Endothelial cell (in vitro differentiated cells): ENCODE measurements at regions not wholly inside any gene's neighbourhood (a gene's known extent, or its start where the extent isn't known, plus 50 kb on each side); places are given as distances from the start of the nearest gene placed in this dataset.

ENCODE experiments used
- DNase-seq: peaks from one replicate; pipeline ENCODE4 v3.0.0; 2021; ENCODE audit warnings: low spot score
- H3K27ac Mint-ChIP-seq: one replicate; pipeline ENCODE4 v1.8.0; 2021; ENCODE audit warnings: mixed read lengths, inconsistent platforms; ENCODE audit not compliant: unreplicated experiment
- H3K27me3 Mint-ChIP-seq: one replicate; pipeline ENCODE4 v1.8.0; 2021; ENCODE audit warnings: mild to moderate bottlenecking, moderate library complexity, mixed read lengths, inconsistent platforms; ENCODE audit not compliant: unreplicated experiment
- H3K36me3 Mint-ChIP-seq: one replicate; pipeline ENCODE4 v1.8.0; 2021; ENCODE audit warnings: mild to moderate bottlenecking, low read depth, mixed read lengths, inconsistent platforms; ENCODE audit not compliant: unreplicated experiment
- H3K4me1 Mint-ChIP-seq: one replicate; pipeline ENCODE4 v1.8.0; 2021; ENCODE audit warnings: mild to moderate bottlenecking, mixed read lengths, inconsistent platforms; ENCODE audit not compliant: unreplicated experiment
- H3K4me3 Mint-ChIP-seq: one replicate; pipeline ENCODE4 v1.8.0; 2021; ENCODE audit warnings: mild to moderate bottlenecking, mixed read lengths, inconsistent platforms; ENCODE audit not compliant: unreplicated experiment
- H3K9me3 Mint-ChIP-seq: one replicate; pipeline ENCODE4 v1.8.0; 2021; ENCODE audit warnings: mixed read lengths, inconsistent platforms; ENCODE audit not compliant: unreplicated experiment
- TF ChIP-seq, protein P1 (sequence below): fragments of 200-600 bp; sonication (generic); IDR thresholded peaks from one replicate; pipeline ENCODE4 v1.5.0; 2021; ENCODE audit warnings: antibody characterized with exemption; ENCODE audit not compliant: unreplicated experiment

DNA sequence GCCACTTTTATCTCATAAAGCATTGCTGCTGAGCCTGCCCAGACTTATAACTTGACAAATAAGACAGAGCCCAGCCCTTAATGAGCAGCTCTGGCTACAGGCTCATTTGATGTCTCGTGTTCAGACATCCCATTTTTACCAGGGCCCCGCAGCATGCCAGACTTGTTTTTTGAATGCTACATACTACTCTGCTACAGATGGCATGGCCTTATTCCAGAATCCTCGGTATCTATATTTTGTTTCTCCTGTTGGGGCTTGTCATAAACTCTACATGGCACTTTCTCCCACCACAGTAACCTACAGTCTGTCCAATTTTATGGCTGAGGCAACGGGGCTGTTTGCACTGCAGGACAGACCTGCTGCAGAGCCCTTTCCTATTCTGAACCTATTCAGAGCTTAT lies 179.0 kb upstream of the DDX18 start:
- TF ChIP-seq, protein P1, sequence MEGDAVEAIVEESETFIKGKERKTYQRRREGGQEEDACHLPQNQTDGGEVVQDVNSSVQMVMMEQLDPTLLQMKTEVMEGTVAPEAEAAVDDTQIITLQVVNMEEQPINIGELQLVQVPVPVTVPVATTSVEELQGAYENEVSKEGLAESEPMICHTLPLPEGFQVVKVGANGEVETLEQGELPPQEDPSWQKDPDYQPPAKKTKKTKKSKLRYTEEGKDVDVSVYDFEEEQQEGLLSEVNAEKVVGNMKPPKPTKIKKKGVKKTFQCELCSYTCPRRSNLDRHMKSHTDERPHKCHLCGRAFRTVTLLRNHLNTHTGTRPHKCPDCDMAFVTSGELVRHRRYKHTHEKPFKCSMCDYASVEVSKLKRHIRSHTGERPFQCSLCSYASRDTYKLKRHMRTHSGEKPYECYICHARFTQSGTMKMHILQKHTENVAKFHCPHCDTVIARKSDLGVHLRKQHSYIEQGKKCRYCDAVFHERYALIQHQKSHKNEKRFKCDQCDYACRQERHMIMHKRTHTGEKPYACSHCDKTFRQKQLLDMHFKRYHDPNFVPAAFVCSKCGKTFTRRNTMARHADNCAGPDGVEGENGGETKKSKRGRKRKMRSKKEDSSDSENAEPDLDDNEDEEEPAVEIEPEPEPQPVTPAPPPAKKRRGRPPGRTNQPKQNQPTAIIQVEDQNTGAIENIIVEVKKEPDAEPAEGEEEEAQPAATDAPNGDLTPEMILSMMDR: no peak
- Mint-ChIP-seq H3K36me3 (peaks cover 4% of the 10 kb centered on the region), H3K4me1 (no peaks in the 10 kb centered on the region), H3K4me3 (no peak overlapping the region), H3K27ac (no peak overlapping the region), H3K27me3 (peaks cover 3% of the 10 kb centered on the region), H3K9me3 (no peaks in the 10 kb centered on the region)
- no peak for DNase-seq

DNA sequence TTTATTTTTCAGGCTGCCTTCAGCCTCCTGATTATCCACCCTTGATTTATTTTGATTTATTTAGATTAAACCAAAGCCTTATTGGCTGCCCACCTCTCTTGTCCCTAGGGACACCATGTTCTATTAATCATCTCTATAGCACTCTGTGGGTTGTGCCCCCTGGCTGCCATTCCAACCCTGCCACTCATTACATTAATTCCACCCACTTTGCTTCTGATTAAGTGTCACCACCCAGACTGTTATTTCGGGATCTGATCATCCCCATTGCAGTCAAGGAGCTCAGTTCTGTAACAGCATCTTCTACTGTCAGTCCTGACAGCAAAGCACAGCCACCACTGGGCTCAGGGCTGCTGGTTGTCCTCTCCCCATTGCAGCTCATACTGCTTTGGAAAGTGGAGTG lies 175.1 kb upstream of the DDX18 start:
- TF ChIP-seq, protein P1: no peak
- Mint-ChIP-seq H3K4me1 (no peaks in the 10 kb centered on the region), H3K27ac (no peak overlapping the region), H3K4me3 (no peak overlapping the region), H3K27me3 (peaks cover 3% of the 10 kb centered on the region), H3K36me3 (peaks cover 4% of the 10 kb centered on the region), H3K9me3 (no peaks in the 10 kb centered on the region)
- no peak for DNase-seq

DNA sequence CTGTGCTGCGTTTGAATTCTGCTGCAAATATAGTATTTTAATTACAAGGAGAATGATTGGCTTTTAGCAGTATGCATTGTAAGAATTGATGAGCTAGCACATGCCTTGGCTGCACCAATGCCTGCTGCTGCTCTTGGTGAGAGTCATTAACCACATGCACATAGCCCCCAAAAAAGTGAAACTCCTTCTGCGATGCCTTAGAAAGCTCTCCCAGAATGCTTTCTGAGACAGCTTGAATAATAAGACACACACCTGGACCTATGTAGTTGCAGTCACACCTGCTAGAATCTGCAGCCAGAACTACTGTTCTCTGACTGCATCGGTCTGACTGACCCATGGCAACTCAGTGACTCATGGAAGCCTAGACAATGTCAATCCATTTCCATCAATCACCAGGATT lies 170.1 kb upstream of the DDX18 start:
- Mint-ChIP-seq H3K27me3 (no peaks in the 10 kb centered on the region), H3K4me1 (no peaks in the 10 kb centered on the region), H3K4me3 (no peak overlapping the region), H3K36me3 (no peaks in the 10 kb centered on the region), H3K9me3 (peaks cover 5% of the 10 kb centered on the region), H3K27ac (no peak overlapping the region)
- no peak for DNase-seq
- TF ChIP-seq, protein P1: no peak

DNA sequence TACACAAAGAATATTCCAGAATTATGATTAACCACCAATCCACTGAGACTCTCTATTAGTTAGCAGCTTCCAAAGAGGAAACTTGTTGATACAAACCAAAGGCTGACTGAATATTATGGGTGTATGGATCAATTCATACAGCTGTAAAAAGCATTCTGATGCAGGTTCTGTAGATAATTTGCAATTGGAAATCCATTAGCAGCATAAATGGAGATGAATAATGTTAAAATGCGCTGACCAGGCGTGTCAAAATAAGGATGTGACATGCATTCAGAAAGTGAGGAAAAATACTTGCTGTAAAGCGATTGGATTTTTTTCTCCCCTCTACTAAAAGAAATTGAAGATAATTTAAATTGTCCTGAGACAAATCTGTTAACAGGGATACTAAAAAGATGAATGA lies 169.0 kb upstream of the DDX18 start:
- no peaks in the 10 kb centered on the region for H3K27me3 Mint-ChIP-seq
- peaks cover 5% of the 10 kb centered on the region for H3K9me3 Mint-ChIP-seq
- no peaks in the 10 kb centered on the region for H3K36me3 Mint-ChIP-seq
- H3K4me1 Mint-ChIP-seq: no peaks in the 10 kb centered on the region
- no peak overlapping the region for H3K4me3 Mint-ChIP-seq
- no peak overlapping the region for H3K27ac Mint-ChIP-seq
- DNase-seq: no peak
- TF ChIP-seq, protein P1: no peak

DNA sequence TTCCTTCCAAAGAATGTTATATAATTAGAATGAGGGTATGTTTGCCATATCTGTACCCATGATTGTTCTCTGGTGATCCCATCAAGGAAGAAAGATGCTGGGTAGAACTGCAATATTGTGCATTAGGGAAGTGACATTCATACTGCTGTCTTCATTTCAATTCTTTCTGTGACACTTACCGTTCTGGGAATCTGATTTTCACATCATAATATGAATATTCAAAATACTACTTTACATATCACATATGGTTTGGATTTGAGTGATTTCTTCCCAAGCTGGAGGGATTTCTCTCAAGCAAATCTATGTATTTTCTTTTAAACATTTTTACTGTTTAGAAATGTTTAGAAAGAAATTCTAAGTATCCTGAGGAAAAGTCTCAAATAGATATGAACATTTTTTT lies 168.4 kb upstream of the DDX18 start:
- Mint-ChIP-seq H3K4me3 (no peak overlapping the region), H3K27ac (no peak overlapping the region), H3K36me3 (no peaks in the 10 kb centered on the region), H3K4me1 (no peaks in the 10 kb centered on the region), H3K9me3 (peaks cover 5% of the 10 kb centered on the region), H3K27me3 (no peaks in the 10 kb centered on the region)
- TF ChIP-seq, protein P1: no peak
- DNase-seq: no peak
